WTC11 (cell line): ENCODE measurements at regions not wholly inside any gene's neighbourhood (a gene's known extent, or its start where the extent isn't known, plus 50 kb on each side); places are given as distances from the start of the nearest gene placed in this dataset.

Source experiments
- JUN ChIP-seq: sonication (generic); formaldehyde crosslinking; IDR thresholded peaks from 2 replicates; pipeline ENCODE4 v1.8.0; 2023; ENCODE audit warnings: mild to moderate bottlenecking, missing genetic modification reagents
- NFATC4 ChIP-seq: fragments of 250-450 bp; sonication (Bioruptor Pico); IDR thresholded peaks from 2 replicates; pipeline ENCODE4 v1.9.0; 2021; ENCODE audit warnings: mild to moderate bottlenecking
- NR2C2 ChIP-seq: sonication (generic); formaldehyde crosslinking; IDR thresholded peaks from 2 replicates; pipeline ENCODE4 v1.8.0; 2022; ENCODE audit warnings: mild to moderate bottlenecking, missing genetic modification reagents
- SOX15 ChIP-seq: fragments of 250-450 bp; sonication (Bioruptor Pico); IDR thresholded peaks from 2 replicates; pipeline ENCODE4 v1.9.0; 2021; ENCODE audit warnings: mild to moderate bottlenecking
- TEAD4 ChIP-seq: sonication (generic); formaldehyde crosslinking; IDR thresholded peaks from 2 replicates; pipeline ENCODE4 v1.8.0; 2022; ENCODE audit warnings: mild to moderate bottlenecking, missing genetic modification reagents
- TF ChIP-seq, protein P1 (sequence below): fragments of 200-600 bp; IDR thresholded peaks from 2 replicates; pipeline ENCODE4 v1.8.0; 2022; ENCODE audit warnings: antibody characterized with exemption
- TF ChIP-seq, protein P2 (sequence below): sonication (generic); formaldehyde crosslinking; IDR thresholded peaks from 2 replicates; pipeline ENCODE4 v1.8.1; 2023; ENCODE audit warnings: mild to moderate bottlenecking, missing genetic modification reagents, moderate library complexity
- TF ChIP-seq, protein P3 (sequence below): sonication (generic); formaldehyde crosslinking; IDR thresholded peaks from 2 replicates; pipeline ENCODE4 v1.8.0; 2022; ENCODE audit warnings: mild to moderate bottlenecking, missing genetic modification reagents
- TF ChIP-seq, protein P4 (sequence below): sonication (generic); formaldehyde crosslinking; IDR thresholded peaks from 2 replicates; pipeline ENCODE4 v1.8.1; 2022; ENCODE audit warnings: mild to moderate bottlenecking, moderate library complexity, missing genetic modification reagents
- TF ChIP-seq, protein P5 (sequence below): sonication (generic); formaldehyde crosslinking; IDR thresholded peaks from 2 replicates; pipeline ENCODE4 v1.8.1; 2023; ENCODE audit warnings: mild to moderate bottlenecking, missing genetic modification reagents, borderline replicate concordance

DNA sequence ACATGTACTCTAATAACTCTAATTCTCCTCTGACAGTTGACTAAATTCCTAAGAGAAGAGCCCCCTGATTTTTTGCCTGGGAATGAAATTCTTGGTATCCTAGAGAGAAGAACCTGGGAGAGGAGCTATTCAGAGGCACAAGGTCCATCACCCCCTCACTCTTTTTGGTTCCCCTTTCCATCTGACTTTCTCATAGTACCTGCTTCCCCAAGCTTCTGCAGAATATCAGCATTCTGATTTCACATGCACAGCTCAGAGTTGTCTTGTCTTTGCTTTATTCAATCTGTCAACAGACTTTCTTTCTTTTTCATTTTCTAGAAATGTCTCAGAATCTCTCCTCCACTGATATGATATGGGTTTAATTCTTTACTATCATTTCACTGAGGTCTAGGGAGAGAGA is 141.5 kb upstream of the FBXL17 start:
- TF ChIP-seq, protein P1, sequence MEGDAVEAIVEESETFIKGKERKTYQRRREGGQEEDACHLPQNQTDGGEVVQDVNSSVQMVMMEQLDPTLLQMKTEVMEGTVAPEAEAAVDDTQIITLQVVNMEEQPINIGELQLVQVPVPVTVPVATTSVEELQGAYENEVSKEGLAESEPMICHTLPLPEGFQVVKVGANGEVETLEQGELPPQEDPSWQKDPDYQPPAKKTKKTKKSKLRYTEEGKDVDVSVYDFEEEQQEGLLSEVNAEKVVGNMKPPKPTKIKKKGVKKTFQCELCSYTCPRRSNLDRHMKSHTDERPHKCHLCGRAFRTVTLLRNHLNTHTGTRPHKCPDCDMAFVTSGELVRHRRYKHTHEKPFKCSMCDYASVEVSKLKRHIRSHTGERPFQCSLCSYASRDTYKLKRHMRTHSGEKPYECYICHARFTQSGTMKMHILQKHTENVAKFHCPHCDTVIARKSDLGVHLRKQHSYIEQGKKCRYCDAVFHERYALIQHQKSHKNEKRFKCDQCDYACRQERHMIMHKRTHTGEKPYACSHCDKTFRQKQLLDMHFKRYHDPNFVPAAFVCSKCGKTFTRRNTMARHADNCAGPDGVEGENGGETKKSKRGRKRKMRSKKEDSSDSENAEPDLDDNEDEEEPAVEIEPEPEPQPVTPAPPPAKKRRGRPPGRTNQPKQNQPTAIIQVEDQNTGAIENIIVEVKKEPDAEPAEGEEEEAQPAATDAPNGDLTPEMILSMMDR = no peak
- no peak for TF ChIP-seq TEAD4
- TF ChIP-seq, protein P2, sequence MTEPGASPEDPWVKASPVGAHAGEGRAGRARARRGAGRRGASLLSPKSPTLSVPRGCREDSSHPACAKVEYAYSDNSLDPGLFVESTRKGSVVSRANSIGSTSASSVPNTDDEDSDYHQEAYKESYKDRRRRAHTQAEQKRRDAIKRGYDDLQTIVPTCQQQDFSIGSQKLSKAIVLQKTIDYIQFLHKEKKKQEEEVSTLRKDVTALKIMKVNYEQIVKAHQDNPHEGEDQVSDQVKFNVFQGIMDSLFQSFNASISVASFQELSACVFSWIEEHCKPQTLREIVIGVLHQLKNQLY (CRISPR knock-in tag) = no peak
- TF ChIP-seq SOX15 (CRISPR knock-in tag) = no peak
- TF ChIP-seq, protein P3, sequence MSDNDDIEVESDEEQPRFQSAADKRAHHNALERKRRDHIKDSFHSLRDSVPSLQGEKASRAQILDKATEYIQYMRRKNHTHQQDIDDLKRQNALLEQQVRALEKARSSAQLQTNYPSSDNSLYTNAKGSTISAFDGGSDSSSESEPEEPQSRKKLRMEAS (CRISPR knock-in tag) = no peak
- TF ChIP-seq, protein P4, sequence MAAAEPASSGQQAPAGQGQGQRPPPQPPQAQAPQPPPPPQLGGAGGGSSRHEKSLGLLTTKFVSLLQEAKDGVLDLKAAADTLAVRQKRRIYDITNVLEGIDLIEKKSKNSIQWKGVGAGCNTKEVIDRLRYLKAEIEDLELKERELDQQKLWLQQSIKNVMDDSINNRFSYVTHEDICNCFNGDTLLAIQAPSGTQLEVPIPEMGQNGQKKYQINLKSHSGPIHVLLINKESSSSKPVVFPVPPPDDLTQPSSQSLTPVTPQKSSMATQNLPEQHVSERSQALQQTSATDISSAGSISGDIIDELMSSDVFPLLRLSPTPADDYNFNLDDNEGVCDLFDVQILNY (CRISPR knock-in tag) = no peak
- no peak for TF ChIP-seq NR2C2 (CRISPR knock-in tag)
- TF ChIP-seq, protein P5, sequence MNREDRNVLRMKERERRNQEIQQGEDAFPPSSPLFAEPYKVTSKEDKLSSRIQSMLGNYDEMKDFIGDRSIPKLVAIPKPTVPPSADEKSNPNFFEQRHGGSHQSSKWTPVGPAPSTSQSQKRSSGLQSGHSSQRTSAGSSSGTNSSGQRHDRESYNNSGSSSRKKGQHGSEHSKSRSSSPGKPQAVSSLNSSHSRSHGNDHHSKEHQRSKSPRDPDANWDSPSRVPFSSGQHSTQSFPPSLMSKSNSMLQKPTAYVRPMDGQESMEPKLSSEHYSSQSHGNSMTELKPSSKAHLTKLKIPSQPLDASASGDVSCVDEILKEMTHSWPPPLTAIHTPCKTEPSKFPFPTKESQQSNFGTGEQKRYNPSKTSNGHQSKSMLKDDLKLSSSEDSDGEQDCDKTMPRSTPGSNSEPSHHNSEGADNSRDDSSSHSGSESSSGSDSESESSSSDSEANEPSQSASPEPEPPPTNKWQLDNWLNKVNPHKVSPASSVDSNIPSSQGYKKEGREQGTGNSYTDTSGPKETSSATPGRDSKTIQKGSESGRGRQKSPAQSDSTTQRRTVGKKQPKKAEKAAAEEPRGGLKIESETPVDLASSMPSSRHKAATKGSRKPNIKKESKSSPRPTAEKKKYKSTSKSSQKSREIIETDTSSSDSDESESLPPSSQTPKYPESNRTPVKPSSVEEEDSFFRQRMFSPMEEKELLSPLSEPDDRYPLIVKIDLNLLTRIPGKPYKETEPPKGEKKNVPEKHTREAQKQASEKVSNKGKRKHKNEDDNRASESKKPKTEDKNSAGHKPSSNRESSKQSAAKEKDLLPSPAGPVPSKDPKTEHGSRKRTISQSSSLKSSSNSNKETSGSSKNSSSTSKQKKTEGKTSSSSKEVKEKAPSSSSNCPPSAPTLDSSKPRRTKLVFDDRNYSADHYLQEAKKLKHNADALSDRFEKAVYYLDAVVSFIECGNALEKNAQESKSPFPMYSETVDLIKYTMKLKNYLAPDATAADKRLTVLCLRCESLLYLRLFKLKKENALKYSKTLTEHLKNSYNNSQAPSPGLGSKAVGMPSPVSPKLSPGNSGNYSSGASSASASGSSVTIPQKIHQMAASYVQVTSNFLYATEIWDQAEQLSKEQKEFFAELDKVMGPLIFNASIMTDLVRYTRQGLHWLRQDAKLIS (CRISPR knock-in tag) = no peak
- TF ChIP-seq NFATC4 (CRISPR knock-in tag) = no peak
- TF ChIP-seq JUN = no peak
